Stomach smooth muscle (tissue), 2 donors: ENCODE measurements at regions not wholly inside any gene's neighbourhood (a gene's known extent, or its start where the extent isn't known, plus 50 kb on each side); places are given as distances from the start of the nearest gene placed in this dataset.

Source experiments
- H3K27ac ChIP-seq: one replicate; pipeline ENCODE4 v1.7.0; 2013; ENCODE audit warnings: mild to moderate bottlenecking, low read length, inconsistent platforms
- H3K27me3 ChIP-seq, 2 donors: one replicate each; pipeline ENCODE4 v1.7.0; 2013; ENCODE audit warnings: low read length in 2 of 2; ENCODE audit not compliant: insufficient read depth in 2 of 2, control insufficient read depth in 1 of 2
- H3K36me3 ChIP-seq, 2 donors: one replicate each; pipeline ENCODE4 v1.7.0; 2013; ENCODE audit warnings: low read length in 2 of 2; ENCODE audit not compliant: control insufficient read depth in 2 of 2, insufficient read depth in 2 of 2
- H3K4me1 ChIP-seq: one replicate; pipeline ENCODE4 v1.7.0; 2013; ENCODE audit warnings: low read length; ENCODE audit not compliant: control insufficient read depth, insufficient read depth
- H3K4me3 ChIP-seq, 2 donors: one replicate each; pipeline ENCODE4 v1.7.0; 2013; ENCODE audit warnings: low read length in 2 of 2
- H3K9ac ChIP-seq, 2 donors: one replicate each; pipeline ENCODE4 v1.7.0; 2013; ENCODE audit warnings: low read length in 2 of 2, mild to moderate bottlenecking in 1 of 2
- H3K9me3 ChIP-seq, 2 donors: one replicate each; pipeline ENCODE4 v1.7.0; 2013; ENCODE audit warnings: low read length in 2 of 2; ENCODE audit not compliant: control insufficient read depth in 2 of 2
- donor health status: healthy.
- donor health status: Pancreatic carcinoma.

GRCh38 chr1:186557147-186557777, 96.3 kb upstream of the PDC start:
- no peak overlapping the region for H3K27ac ChIP-seq
- no peaks in the 10 kb centered on the region for H3K36me3 ChIP-seq
- H3K9ac ChIP-seq = no peak overlapping the region
- no peaks in the 10 kb centered on the region for H3K27me3 ChIP-seq
- peaks cover 0 to 3% of the 10 kb centered on the region in 2 donors for H3K9me3 ChIP-seq
- no peak overlapping the region for H3K4me3 ChIP-seq
- no peaks in the 10 kb centered on the region for H3K4me1 ChIP-seq

DNA sequence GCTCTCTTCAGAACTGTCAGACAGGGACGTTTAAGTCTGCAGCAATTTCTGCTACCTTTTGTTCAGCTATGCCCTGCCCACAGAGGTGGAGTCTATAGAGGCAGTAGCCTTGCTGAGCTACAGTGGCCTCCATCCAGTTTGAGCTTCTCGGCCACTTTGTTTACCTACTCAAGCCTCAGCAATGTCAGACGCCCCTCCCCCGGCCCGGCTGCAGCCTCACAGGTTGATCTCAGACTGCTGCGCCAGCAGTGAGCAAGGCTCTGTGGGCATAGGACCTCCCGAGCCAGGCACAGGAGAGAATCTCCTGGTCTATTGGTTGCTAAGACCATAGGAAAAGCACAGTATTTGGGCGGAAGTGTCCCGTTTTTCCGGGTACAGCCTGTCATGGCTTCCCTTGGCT, 89.9 kb upstream of the PDC start:
- Histone ChIP-seq H3K4me3 (no peak overlapping the region), H3K27me3 (no peaks in the 10 kb centered on the region), H3K36me3 (no peaks in the 10 kb centered on the region), H3K27ac (no peak overlapping the region), H3K9me3 (peaks cover 0 to 3% of the 10 kb centered on the region in 2 donors), H3K9ac (no peak overlapping the region), H3K4me1 (no peaks in the 10 kb centered on the region)

- no peak overlapping the region for H3K9ac ChIP-seq
- H3K4me1 ChIP-seq = no peaks in the 10 kb centered on the region
- no peaks in the 10 kb centered on the region for H3K27me3 ChIP-seq
- H3K4me3 ChIP-seq = no peak overlapping the region
- no peaks in the 10 kb centered on the region for H3K36me3 ChIP-seq
- H3K27ac ChIP-seq = no peak overlapping the region
- peaks cover 0 to 6% of the 10 kb centered on the region in 2 donors for H3K9me3 ChIP-seq
Observed at GRCh38 chr1:186541003-186541402, 80.1 kb upstream of the PDC start.

- H3K36me3 ChIP-seq = no peaks in the 10 kb centered on the region
- peaks cover 3% of the 10 kb centered on the region for H3K4me1 ChIP-seq
- no peak overlapping the region for H3K4me3 ChIP-seq
- no peak overlapping the region for H3K9ac ChIP-seq
- H3K9me3 ChIP-seq = peaks cover 0 to 6% of the 10 kb centered on the region in 2 donors
- no peaks in the 10 kb centered on the region for H3K27me3 ChIP-seq
- no peak overlapping the region for H3K27ac ChIP-seq
Observed at GRCh38 chr1:186540521-186540920, 79.6 kb upstream of the PDC start.

GRCh38 chr1:186536273-186536890, 75.5 kb upstream of the PDC start:
- no peaks in the 10 kb centered on the region for H3K36me3 ChIP-seq
- H3K27ac ChIP-seq = no peak overlapping the region
- peaks cover 6% of the 10 kb centered on the region for H3K4me1 ChIP-seq
- peaks cover 0 to under 1% of the 10 kb centered on the region in 2 donors for H3K9me3 ChIP-seq
- H3K27me3 ChIP-seq = no peaks in the 10 kb centered on the region
- H3K4me3 ChIP-seq = no peak overlapping the region
- no peak overlapping the region for H3K9ac ChIP-seq

DNA sequence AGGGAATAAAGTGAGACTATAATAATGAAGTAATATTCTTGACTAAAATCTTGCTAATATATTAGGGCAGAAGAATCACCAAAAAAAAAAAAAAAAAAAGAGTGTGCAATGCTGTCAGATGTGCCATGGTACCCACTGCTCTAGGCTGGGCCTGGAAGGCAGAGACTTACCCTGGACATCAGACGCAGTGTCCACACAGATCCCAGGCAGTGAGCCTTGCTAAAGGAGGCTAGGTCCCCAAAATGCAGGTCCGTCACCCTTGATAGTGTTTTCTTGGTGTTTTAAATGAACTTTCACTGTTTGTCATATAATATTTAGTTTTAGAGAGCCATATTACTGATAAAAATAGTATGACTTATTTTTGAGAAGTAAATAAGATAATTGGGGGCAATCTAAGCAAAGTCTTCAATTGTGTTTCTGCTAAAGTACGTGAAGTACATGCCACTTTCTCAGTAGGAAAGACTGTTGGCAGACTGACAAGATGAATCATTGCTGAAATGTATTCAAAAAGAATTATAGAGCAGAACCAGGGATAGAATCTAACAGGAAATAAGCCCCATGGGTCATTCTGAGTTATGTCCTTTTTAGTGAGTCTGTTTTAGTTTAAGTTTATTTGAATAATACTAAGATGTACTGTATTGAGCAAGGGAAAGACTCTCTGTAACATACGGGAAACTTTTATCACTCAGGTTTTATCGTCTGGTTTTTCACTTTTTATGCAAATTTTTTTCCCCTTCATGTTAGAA, 74.6 kb upstream of the PDC start:
- no peaks in the 10 kb centered on the region for H3K27me3 ChIP-seq
- H3K36me3 ChIP-seq = no peaks in the 10 kb centered on the region
- no peaks in the 10 kb centered on the region for H3K9me3 ChIP-seq
- H3K4me3 ChIP-seq = no peak overlapping the region
- H3K27ac ChIP-seq = no peak overlapping the region
- no peak overlapping the region for H3K9ac ChIP-seq
- H3K4me1 ChIP-seq = peaks cover 6% of the 10 kb centered on the region

GRCh38 chr1:186534401-186534800, 73.5 kb upstream of the PDC start:
- no peaks in the 10 kb centered on the region for H3K27me3 ChIP-seq
- no peaks in the 10 kb centered on the region for H3K9me3 ChIP-seq
- H3K27ac ChIP-seq = no peak overlapping the region
- no peaks in the 10 kb centered on the region for H3K36me3 ChIP-seq
- H3K4me3 ChIP-seq = no peak overlapping the region
- no peak overlapping the region for H3K9ac ChIP-seq
- H3K4me1 ChIP-seq = peaks cover 6% of the 10 kb centered on the region

DNA sequence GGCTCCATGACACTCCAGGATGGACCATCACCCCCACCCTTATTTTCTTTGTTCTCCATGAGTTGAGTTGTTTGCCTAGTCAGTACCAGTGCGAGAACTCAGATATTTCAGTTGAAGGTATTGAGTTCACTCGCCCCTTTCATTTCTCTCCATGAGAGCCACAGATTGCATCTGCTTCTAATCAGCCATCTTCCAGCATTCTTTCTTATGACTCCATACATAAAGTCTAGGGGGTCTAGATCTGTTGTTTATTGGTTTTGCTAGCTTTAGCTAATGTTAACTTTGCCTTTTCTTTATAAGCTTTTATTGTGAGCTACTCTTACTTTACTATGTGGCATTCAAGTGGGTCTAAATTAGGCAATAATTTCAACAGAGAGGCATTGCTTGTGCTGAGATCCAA, 71.6 kb upstream of the PDC start:
- H3K9ac ChIP-seq = no peak overlapping the region

GRCh38 chr1:186531561-186532165, 70.7 kb upstream of the PDC start:
- peaks cover 6% of the 10 kb centered on the region for H3K4me1 ChIP-seq
- no peaks in the 10 kb centered on the region for H3K27me3 ChIP-seq
- H3K9me3 ChIP-seq = no peaks in the 10 kb centered on the region
- H3K36me3 ChIP-seq = no peaks in the 10 kb centered on the region
- H3K4me3 ChIP-seq = no peak overlapping the region
- no peak overlapping the region for H3K27ac ChIP-seq
- no peak overlapping the region for H3K9ac ChIP-seq

More for the DNA sequence above, 71.6 kb upstream of the PDC start:
- Histone ChIP-seq H3K4me3 (no peak overlapping the region), H3K36me3 (no peaks in the 10 kb centered on the region), H3K27me3 (no peaks in the 10 kb centered on the region), H3K27ac (no peak overlapping the region), H3K9me3 (no peaks in the 10 kb centered on the region), H3K4me1 (peaks cover 6% of the 10 kb centered on the region)

DNA sequence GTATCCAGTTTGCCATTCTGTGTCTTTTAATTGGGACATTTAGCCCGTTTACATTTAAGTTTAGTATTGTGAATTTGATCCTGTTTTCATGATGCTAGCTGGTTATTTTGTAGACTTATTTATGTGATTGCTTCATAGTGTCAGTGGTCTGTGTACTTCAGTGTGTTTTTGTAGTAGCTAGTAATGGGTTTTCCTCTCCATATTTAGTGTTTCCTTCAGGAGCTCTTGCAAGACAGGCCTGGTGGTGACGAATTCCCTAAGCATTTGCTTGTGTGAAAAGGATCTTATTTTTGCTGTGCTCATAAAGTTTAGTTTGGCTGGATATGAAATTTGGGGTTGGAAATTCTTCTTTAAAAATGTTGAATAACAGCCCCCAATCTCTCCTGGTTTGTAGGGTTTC, 69.2 kb upstream of the PDC start:
- Histone ChIP-seq H3K27ac (no peak overlapping the region), H3K4me1 (no peaks in the 10 kb centered on the region), H3K9ac (no peak overlapping the region), H3K27me3 (no peaks in the 10 kb centered on the region), H3K4me3 (no peak overlapping the region), H3K9me3 (no peaks in the 10 kb centered on the region), H3K36me3 (no peaks in the 10 kb centered on the region)
